ENCODE measurements at regions not wholly inside any gene's neighbourhood (a gene's known extent, or its start where the extent isn't known, plus 50 kb on each side); places are given as distances from the start of the nearest gene placed in this dataset.

- TF ChIP-seq SUPT5H (IDR thresholded peaks at IDR 0.05) = no peak
- TF ChIP-seq KLF13 (tag; IDR thresholded peaks at IDR 0.05; ENCODE audit: borderline replicate concordance, low read depth) = no peak
- TF ChIP-seq ZNF280A (IDR thresholded peaks at IDR 0.05; ENCODE audit: low read depth, partially characterized antibody) = no peak
- TF ChIP-seq ZSCAN29 (IDR thresholded peaks at IDR 0.05) = no peak
- no peak for TF ChIP-seq ZSCAN32 (CRISPR knock-in tag; IDR thresholded peaks at IDR 0.05)
- TF ChIP-seq GMEB1 (CRISPR knock-in tag; IDR thresholded peaks at IDR 0.05) = no peak
- no peak for TF ChIP-seq CBX8 (IDR thresholded peaks at IDR 0.05; ENCODE audit: borderline replicate concordance, extremely low read depth, low read depth, low read length, poor library complexity, severe bottlenecking)
- TF ChIP-seq ZBTB5 (IDR thresholded peaks at IDR 0.05) = no peak
- no peak for TF ChIP-seq FOXJ2 (tag; IDR thresholded peaks at IDR 0.05)
- TF ChIP-seq COPS2 (conservative IDR thresholded peaks at IDR 0.05) = no peak
- no peak for TF ChIP-seq IRF2 (CRISPR knock-in tag; IDR thresholded peaks at IDR 0.05)
- no peak for TF ChIP-seq ZNF354B (CRISPR knock-in tag; IDR thresholded peaks at IDR 0.05)
- no peak for TF ChIP-seq L3MBTL2 (IDR thresholded peaks at IDR 0.05)
Measured at GRCh38 chr12:114253976-114254778, 151.8 kb downstream of the TBX5 start (continued).
